ENCODE measurements at regions not wholly inside any gene's neighbourhood (a gene's known extent, or its start where the extent isn't known, plus 50 kb on each side); places are given as distances from the start of the nearest gene placed in this dataset.

- TF ChIP-seq POLR2A (IDR thresholded peaks at IDR 0.05; ENCODE audit: low read depth, low read length) (no peak), POLR2AphosphoS5 (IDR thresholded peaks at IDR 0.05; ENCODE audit: low read depth, low read length) (no peak), TAF1 (IDR thresholded peaks at IDR 0.05; ENCODE audit: borderline replicate concordance, low read depth, low read length) (no peak)
These were observed 187.3 kb upstream of the EGLN3 start for GRCh38 chr14:34138175-34138574.

All from GM12892 (cell line).